ENCODE measurements at regions not wholly inside any gene's neighbourhood (a gene's known extent, or its start where the extent isn't known, plus 50 kb on each side); places are given as distances from the start of the nearest gene placed in this dataset.

- Histone ChIP-seq H2AFZ (replicated peaks; ENCODE audit: low read length, poor library complexity) (no peak overlapping the region), H4K8ac (ENCODE audit: low read depth in 2 of 2, low read length in 2 of 2) (no peak overlapping the region), H3K4ac (ENCODE audit: low read depth, low read length) (no peak overlapping the region), H3K9ac (ENCODE audit: low read depth, low read length) (no peak overlapping the region), H4K20me1 (ENCODE audit: insufficient read depth, low read length) (no peaks in the 10 kb centered on the region), H2BK20ac (ENCODE audit: low read depth, low read length) (no peak overlapping the region), H3K79me1 (ENCODE audit: low read depth in 1 of 2, low read length in 2 of 2) (no peaks in the 10 kb centered on the region), H3K36me3 (ENCODE audit: control insufficient read depth, insufficient read depth, low read length) (no peaks in the 10 kb centered on the region), H2AK9ac (replicated peaks; ENCODE audit: low read depth, low read length, poor library complexity) (no peak overlapping the region), H3K27ac (ENCODE audit: insufficient read depth, low read length) (no peak overlapping the region), H4K91ac (ENCODE audit: insufficient read depth, low read depth, low read length) (no peak overlapping the region), H4K5ac (ENCODE audit: low read depth, low read length) (no peak overlapping the region), H3K4me3 (ENCODE audit: insufficient read depth, low read depth, low read length) (no peak overlapping the region), H3K9me3 (ENCODE audit: control insufficient read depth, insufficient read depth, low read length) (no peaks in the 10 kb centered on the region), H3K27me3 (ENCODE audit: control insufficient read depth, insufficient read depth, low read length) (no peaks in the 10 kb centered on the region), H3K4me1 (ENCODE audit: control insufficient read depth, insufficient read depth, low read length) (no peaks in the 10 kb centered on the region), H2AK5ac (ENCODE audit: low read depth, low read length) (no peak overlapping the region), H3K56ac (ENCODE audit: extremely low read depth, insufficient read depth, low read length) (no peak overlapping the region), H3K9me1 (ENCODE audit: insufficient read depth, low read length) (no peaks in the 10 kb centered on the region), H3K23ac (ENCODE audit: low read depth, low read length) (no peak overlapping the region), H2BK5ac (ENCODE audit: low read depth, low read length, poor library complexity, severe bottlenecking) (no peak overlapping the region), H3K18ac (ENCODE audit: low read depth, low read length) (no peak overlapping the region), H3K4me2 (ENCODE audit: low read depth, low read length) (no peak overlapping the region), H3K14ac (replicated peaks; ENCODE audit: low read depth, low read length) (no peak overlapping the region), H2BK15ac (ENCODE audit: low read depth, low read length) (no peak overlapping the region), H2BK120ac (ENCODE audit: low read depth, low read length) (no peak overlapping the region)
- in situ Hi-C loops (cut with MboI; ENCODE audit: low sequenced_read_pairs) (no loop called here), intact Hi-C loops (cut with micrococcal nuclease) (no loop called here), dilution Hi-C loops (cut with HindIII; ENCODE audit: low sequenced_read_pairs, unreplicated experiment) (no loop called here)
- ChIA-PET CTCF (no interaction called here), POLR2A (ENCODE audit: unreplicated experiment) (no interaction called here)
- BruUV-seq (replicated peaks), result no TSS peak
- WGBS, 2 experiments (ENCODE audit: extremely low coverage in 2 of 2, insufficient read length in 1 of 2), result no CpG with 5 or more reads among the region's 6 CpGs
- no peak for DNase-seq
- no peak for ATAC-seq (ENCODE audit: low read depth)
- TF ChIP-seq CHD1 (IDR thresholded peaks at IDR 0.05; ENCODE audit: low read depth, low read length) (no peak), CEBPB (IDR thresholded peaks at IDR 0.05; ENCODE audit: low read depth, low read length) (no peak), POLR2A (IDR thresholded peaks at IDR 0.05; ENCODE audit: low read depth, low read length) (no peak), RCOR1 (IDR thresholded peaks at IDR 0.05; ENCODE audit: insufficient replicate concordance, low read length) (no peak)
Observed at GRCh38 chr21:15442743-15443469, 286.9 kb upstream of the USP25 start.

Data from IMR-90 (cell line).